OCI-LY7 (cell line): ENCODE measurements at regions not wholly inside any gene's neighbourhood (a gene's known extent, or its start where the extent isn't known, plus 50 kb on each side); places are given as distances from the start of the nearest gene placed in this dataset.
A peak's percentile ranks its signal among the peaks of the same experiment; 100 is the strongest.

Experiments used
- BruUV-seq: library from RNA; stranded (reverse); fragments of 400-500 nt; replicated peaks from 2 replicates; lab custom pipeline; 2021; lab: Mats Ljungman, UMichigan
- CTCF ChIA-PET: fragments of 300-600 bp; sonication (Branson Sonifier 250); formaldehyde crosslinking; loops from one replicate; lab custom pipeline; 2022; ENCODE audit warnings: antibody characterized with exemption; ENCODE audit not compliant: unreplicated experiment; lab: Charles Lee
- POLR2A ChIA-PET: fragments of 300-600 bp; sonication (Branson Sonifier 250); formaldehyde crosslinking; loops from one replicate; lab custom pipeline; 2022; ENCODE audit warnings: antibody characterized with exemption; lab: Charles Lee
- DNase-seq: peaks from one replicate; pipeline ENCODE4 v3.0.0-alpha.2; 2015; ENCODE audit warnings: low spot score
- H2AFZ ChIP-seq: fragments of 200-600 bp; sonication (generic), shearing (Covaris generic); 2 replicates; pipeline ENCODE4 v1.6.1; 2014; ENCODE audit warnings: mild to moderate bottlenecking, antibody characterized with exemption, low read length, moderate library complexity
- H3K27ac ChIP-seq: fragments of 200-600 bp; sonication (generic); 2 replicates; pipeline ENCODE4 v1.5.1; 2014; ENCODE audit warnings: mixed run types, low read depth, mild to moderate bottlenecking, moderate library complexity, low read length, inconsistent platforms; ENCODE audit not compliant: poor library complexity, severe bottlenecking
- H3K36me3 ChIP-seq: fragments of 200-600 bp; sonication (generic); 2 replicates; pipeline ENCODE4 v1.6.1; 2014; ENCODE audit warnings: mild to moderate bottlenecking, antibody characterized with exemption, low read length, moderate library complexity, mixed read lengths; ENCODE audit not compliant: insufficient read depth
- H3K4me1 ChIP-seq: fragments of 200-600 bp; sonication (generic); 2 replicates; pipeline ENCODE4 v1.5.1; 2014; ENCODE audit warnings: mild to moderate bottlenecking, low read length; ENCODE audit not compliant: insufficient read depth, poor library complexity, severe bottlenecking
- H3K4me2 ChIP-seq: fragments of 200-600 bp; sonication (generic); 2 replicates; pipeline ENCODE4 v1.6.1; 2014; ENCODE audit warnings: mild to moderate bottlenecking, low read length
- H3K4me3 ChIP-seq: fragments of 200-600 bp; sonication (generic); 2 replicates; pipeline ENCODE4 v1.5.1; 2014; ENCODE audit warnings: mild to moderate bottlenecking, low read depth, low read length; ENCODE audit not compliant: poor library complexity, severe bottlenecking
- H3K79me2 ChIP-seq: fragments of 200-600 bp; sonication (generic); 2 replicates; pipeline ENCODE4 v1.6.1; 2016; ENCODE audit warnings: low read depth, mild to moderate bottlenecking, low read length, moderate library complexity, mixed read lengths; ENCODE audit not compliant: insufficient read depth
- H3K9me2 ChIP-seq: fragments of 200-600 bp; sonication (generic); 2 replicates; pipeline ENCODE4 v1.6.1; 2016; ENCODE audit warnings: mild to moderate bottlenecking, low read length, mixed read lengths; ENCODE audit not compliant: insufficient read depth
- H3K9me3 ChIP-seq: fragments of 200-600 bp; sonication (generic); 2 replicates; pipeline ENCODE4 v1.6.1; 2014; ENCODE audit warnings: mild to moderate bottlenecking, mixed run types, low read length, mixed read lengths
- H4K20me1 ChIP-seq: fragments of 200-600 bp; sonication (generic); 2 replicates; pipeline ENCODE4 v1.6.1; 2014; ENCODE audit warnings: mild to moderate bottlenecking, antibody characterized with exemption, low read length, moderate library complexity, mixed read lengths; ENCODE audit not compliant: insufficient read depth
- EZH2phosphoT487 ChIP-seq: fragments of 200-600 bp; sonication (generic); IDR thresholded peaks from 2 replicates; pipeline ENCODE4 v1.6.1; 2018; ENCODE audit warnings: low read depth, borderline replicate concordance, mild to moderate bottlenecking, mixed run types, antibody characterized with exemption, low read length, moderate library complexity, mixed read lengths
- intact Hi-C: fragments of 100-400 bp; cut with micrococcal nuclease; formaldehyde crosslinking; loops from one replicate; pipeline ENCODE4 v1.10.0; 2022; ENCODE audit not compliant: unreplicated experiment
- TF ChIP-seq, protein P1 (sequence below): fragments of 200-600 bp; sonication (generic); conservative IDR thresholded peaks from 2 replicates; pipeline ENCODE4 v1.5.1; 2014; ENCODE audit warnings: mild to moderate bottlenecking, antibody characterized with exemption, low read length, moderate library complexity, mixed read lengths

DNA sequence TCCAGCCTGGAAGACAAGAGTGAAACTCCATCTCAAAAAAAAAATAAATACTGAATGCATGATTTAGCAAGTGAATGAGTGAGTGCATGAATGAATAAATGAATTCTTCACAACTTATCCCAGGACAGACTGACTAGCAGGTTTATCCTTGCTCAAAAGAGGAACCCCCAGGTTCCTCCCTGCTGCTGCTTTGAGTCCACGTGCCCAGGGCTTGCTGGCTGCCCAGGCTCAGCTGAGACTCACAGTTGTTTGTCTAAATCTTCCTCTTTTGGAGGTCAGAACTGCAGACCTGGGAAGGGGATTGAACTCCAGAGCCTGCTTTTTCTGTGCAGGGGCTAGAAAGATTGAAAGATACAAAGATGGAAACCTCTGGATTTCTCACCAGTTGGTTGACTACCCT lies 117.4 kb upstream of the TMEM45B start:
- H3K9me2 ChIP-seq: no peaks in the 10 kb centered on the region
- intact Hi-C loops: loop anchor here (5.0 kb wide), 1 partner anchor 336 kb away; no protein-coding TSS in a partner anchor
- ChIA-PET CTCF (no interaction called here), POLR2A (interaction anchor here (0.6 kb wide), 1 partner anchor 10 kb away, joined by 5 read pairs; no protein-coding TSS in a partner anchor)
- H3K36me3 ChIP-seq: no peaks in the 10 kb centered on the region
- no peaks in the 10 kb centered on the region for H4K20me1 ChIP-seq
- no peak for DNase-seq
- no peak overlapping the region for H3K27ac ChIP-seq
- H2AFZ ChIP-seq: no peak overlapping the region
- TF ChIP-seq, protein P1, sequence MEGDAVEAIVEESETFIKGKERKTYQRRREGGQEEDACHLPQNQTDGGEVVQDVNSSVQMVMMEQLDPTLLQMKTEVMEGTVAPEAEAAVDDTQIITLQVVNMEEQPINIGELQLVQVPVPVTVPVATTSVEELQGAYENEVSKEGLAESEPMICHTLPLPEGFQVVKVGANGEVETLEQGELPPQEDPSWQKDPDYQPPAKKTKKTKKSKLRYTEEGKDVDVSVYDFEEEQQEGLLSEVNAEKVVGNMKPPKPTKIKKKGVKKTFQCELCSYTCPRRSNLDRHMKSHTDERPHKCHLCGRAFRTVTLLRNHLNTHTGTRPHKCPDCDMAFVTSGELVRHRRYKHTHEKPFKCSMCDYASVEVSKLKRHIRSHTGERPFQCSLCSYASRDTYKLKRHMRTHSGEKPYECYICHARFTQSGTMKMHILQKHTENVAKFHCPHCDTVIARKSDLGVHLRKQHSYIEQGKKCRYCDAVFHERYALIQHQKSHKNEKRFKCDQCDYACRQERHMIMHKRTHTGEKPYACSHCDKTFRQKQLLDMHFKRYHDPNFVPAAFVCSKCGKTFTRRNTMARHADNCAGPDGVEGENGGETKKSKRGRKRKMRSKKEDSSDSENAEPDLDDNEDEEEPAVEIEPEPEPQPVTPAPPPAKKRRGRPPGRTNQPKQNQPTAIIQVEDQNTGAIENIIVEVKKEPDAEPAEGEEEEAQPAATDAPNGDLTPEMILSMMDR: no peak
- no peak for TF ChIP-seq EZH2phosphoT487
- H3K9me3 ChIP-seq: no peaks in the 10 kb centered on the region
- no peaks in the 10 kb centered on the region for H3K4me1 ChIP-seq
- H3K4me2 ChIP-seq: no peak overlapping the region
- no peak overlapping the region for H3K4me3 ChIP-seq
- H3K79me2 ChIP-seq: no peaks in the 10 kb centered on the region
- BruUV-seq: no TSS peak

DNA sequence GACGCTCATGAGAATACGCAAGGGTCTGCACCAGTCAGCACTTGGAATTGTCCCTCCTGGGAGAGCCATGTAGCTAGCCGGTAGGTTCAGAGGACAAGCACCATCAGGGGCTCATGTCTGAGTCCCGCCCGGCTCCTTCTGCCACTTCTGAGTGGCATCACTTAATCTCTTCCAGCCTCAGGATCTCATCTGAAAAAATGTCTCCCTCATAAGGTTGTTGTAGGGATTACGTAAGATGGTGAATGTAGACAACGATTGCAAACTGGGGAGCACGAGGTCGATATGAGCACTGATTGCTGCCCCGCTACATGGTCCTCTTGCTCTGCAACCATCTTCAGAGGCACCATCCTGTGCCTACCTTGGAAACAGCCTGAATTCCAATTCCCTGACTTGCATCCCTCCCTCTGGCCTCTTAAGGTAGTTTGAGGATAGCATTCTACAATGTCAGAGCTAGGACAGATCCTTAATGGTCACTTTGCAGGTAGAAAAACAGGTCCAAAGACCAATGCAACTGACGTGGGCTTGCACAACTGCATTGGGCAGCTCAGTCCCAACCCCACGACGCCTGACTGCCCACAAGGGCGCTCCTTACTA lies 115.8 kb upstream of the TMEM45B start:
- no peaks in the 10 kb centered on the region for H3K9me2 ChIP-seq
- intact Hi-C loops: loop anchor here (5.0 kb wide), 1 partner anchor 338 kb away; no protein-coding TSS in a partner anchor

GRCh38 chr11:129700701-129701100 lies 114.9 kb upstream of the TMEM45B start:
- TF ChIP-seq EZH2phosphoT487: no peak
- TF ChIP-seq, protein P1: no peak
- intact Hi-C loops: no loop called here
- CTCF ChIA-PET: no interaction called here
- no peak overlapping the region for H2AFZ ChIP-seq
- no peak overlapping the region for H3K4me3 ChIP-seq
- no peak overlapping the region for H3K4me2 ChIP-seq
- no peak for DNase-seq
- no TSS peak for BruUV-seq
- H3K79me2 ChIP-seq: no peaks in the 10 kb centered on the region
- no peak overlapping the region for H3K27ac ChIP-seq
- no peaks in the 10 kb centered on the region for H3K36me3 ChIP-seq
- H3K9me2 ChIP-seq: no peaks in the 10 kb centered on the region
- H3K4me1 ChIP-seq: no peaks in the 10 kb centered on the region
- no peaks in the 10 kb centered on the region for H4K20me1 ChIP-seq
- POLR2A ChIA-PET: interaction anchor here (0.7 kb wide), 1 partner anchor 42 kb away, joined by 3 read pairs; no protein-coding TSS in a partner anchor
- H3K9me3 ChIP-seq: no peaks in the 10 kb centered on the region

More for the DNA sequence above, 115.8 kb upstream of the TMEM45B start:
- POLR2A ChIA-PET: no interaction called here
- Histone ChIP-seq H2AFZ (no peak overlapping the region), H4K20me1 (no peaks in the 10 kb centered on the region), H3K27ac (no peak overlapping the region), H3K4me2 (no peak overlapping the region), H3K79me2 (no peaks in the 10 kb centered on the region), H3K36me3 (no peaks in the 10 kb centered on the region), H3K4me3 (no peak overlapping the region), H3K9me3 (no peaks in the 10 kb centered on the region), H3K4me1 (no peaks in the 10 kb centered on the region)
- TF ChIP-seq, protein P1: 0 out of 2 replicates have a peak, but pooled peaks have one; percentile 19
- no peak for TF ChIP-seq EZH2phosphoT487
- no TSS peak for BruUV-seq
- DNase-seq: no peak
- CTCF ChIA-PET: no interaction called here
